ENCODE measurements at regions not wholly inside any gene's neighbourhood (a gene's known extent, or its start where the extent isn't known, plus 50 kb on each side); places are given as distances from the start of the nearest gene placed in this dataset.

DNA sequence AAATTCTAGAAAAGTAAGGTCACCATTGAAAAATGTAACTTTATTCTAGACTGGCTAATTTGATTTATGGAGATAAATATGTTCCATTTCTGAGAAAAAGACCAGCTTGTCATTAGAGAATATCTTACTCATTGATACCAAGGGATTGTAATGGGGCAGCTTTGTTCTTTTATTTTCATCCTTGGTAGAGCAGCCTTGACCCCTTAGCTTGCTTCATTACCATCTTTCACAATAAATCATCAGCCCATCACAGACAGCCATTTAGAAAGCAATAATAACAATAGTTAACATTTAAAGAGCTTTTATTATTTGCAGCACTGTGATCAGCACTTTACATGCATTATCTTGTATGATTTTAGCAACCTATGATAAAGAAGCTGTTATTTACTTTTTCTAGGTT lies 253.6 kb downstream of the C3orf38 start:
- DNase-seq (ENCODE audit: insufficient read length, low spot score) = no peak
- TF ChIP-seq POLR2A (IDR thresholded peaks at IDR 0.05; ENCODE audit: low read depth, low read length) = no peak

DNA sequence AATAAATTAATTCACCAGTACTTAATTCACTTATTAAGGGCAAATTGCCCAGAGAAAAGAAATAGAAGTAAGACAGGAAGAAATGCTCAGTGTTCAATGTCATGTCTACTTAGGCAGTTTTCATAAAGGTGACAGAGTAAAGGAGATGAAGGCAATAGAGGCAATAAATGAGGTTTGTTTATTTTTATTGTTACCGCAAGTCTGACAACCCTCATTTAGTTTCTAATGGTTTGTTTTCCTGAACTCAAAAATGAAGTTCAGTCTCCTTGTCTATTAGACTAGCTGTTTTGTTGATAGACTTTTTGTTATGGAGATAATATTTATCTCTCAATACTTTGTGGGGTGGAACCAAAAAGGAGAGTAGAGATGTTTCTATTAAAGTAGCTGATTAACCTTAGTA lies 258.3 kb downstream of the C3orf38 start:
- no peak for TF ChIP-seq POLR2A (IDR thresholded peaks at IDR 0.05; ENCODE audit: low read depth, low read length)
- FAIRE-seq = no peak
- no peak for DNase-seq (ENCODE audit: insufficient read length, low spot score)

More for the DNA sequence above, 253.6 kb downstream of the C3orf38 start:
- FAIRE-seq = no peak

DNA sequence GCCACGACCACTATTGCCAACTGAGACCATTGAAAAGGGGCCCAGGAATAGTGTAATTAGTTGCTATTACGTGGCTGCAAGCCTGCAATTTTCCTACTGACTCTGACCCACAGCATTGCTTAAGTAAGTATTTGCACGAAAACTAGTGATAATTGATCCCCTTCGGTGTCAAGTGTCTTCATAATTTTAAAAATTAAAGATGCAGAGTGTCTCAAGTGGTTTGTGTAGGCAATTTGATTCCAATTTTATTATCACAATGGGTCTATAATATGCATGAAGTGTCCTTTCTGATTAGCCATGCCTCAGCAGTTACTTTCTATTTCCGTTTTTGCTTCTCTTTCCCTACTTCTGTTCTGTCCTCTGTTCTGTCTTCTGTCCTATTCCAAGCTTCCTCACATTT lies 259.2 kb downstream of the C3orf38 start:
- DNase-seq (ENCODE audit: insufficient read length, low spot score) (no peak), FAIRE-seq (no peak)
- no peak for TF ChIP-seq POLR2A (IDR thresholded peaks at IDR 0.05; ENCODE audit: low read depth, low read length)

DNA sequence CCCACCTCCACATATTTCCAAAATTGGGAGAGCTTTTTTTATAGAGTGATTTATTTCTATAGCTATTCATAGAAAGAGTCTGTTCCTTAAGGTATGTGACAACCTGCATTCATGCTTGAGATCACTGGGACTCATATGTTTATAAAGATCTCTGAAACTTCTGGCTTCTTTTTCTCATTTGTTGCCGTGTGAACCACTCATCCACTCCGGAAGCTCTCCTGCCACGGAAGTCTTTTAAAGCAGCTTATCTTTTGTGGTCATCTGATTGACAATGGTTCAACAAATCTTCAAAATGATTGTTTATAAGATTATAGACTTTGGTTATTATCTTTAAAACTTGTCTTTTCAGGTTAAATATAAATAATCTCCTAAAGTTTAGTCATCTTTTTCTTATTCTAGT lies 260.5 kb downstream of the C3orf38 start:
- FAIRE-seq = no peak
- no peak for DNase-seq (ENCODE audit: insufficient read length, low spot score)
- no peak for TF ChIP-seq POLR2A (IDR thresholded peaks at IDR 0.05; ENCODE audit: low read depth, low read length)

GRCh38 chr3:88412346-88412745 lies 262.6 kb downstream of the C3orf38 start:
- no peak for TF ChIP-seq POLR2A (IDR thresholded peaks at IDR 0.05; ENCODE audit: low read depth, low read length)
- no peak for FAIRE-seq
- no peak for DNase-seq (ENCODE audit: insufficient read length, low spot score)

DNA sequence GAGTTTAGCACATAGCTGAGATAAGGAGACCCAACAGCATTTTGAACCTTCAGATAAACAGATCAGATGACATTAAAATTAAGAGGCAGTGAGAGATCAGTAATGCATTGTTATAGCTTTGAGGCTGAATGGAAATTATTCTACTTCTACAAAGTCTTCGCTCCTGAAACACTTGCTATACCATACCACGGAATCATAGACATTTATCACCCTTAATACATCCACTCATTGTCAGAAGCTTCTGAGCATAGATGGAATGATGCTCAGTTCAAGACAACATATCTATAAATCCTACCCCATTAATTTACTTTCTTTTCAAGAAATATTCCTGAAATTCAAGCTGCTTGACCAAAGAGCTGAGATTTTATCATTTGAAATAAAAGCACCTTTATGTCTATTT lies 266.7 kb downstream of the C3orf38 start:
- TF ChIP-seq POLR2A (IDR thresholded peaks at IDR 0.05; ENCODE audit: low read depth, low read length) = no peak
- no peak for DNase-seq (ENCODE audit: insufficient read length, low spot score)
- FAIRE-seq = no peak

DNA sequence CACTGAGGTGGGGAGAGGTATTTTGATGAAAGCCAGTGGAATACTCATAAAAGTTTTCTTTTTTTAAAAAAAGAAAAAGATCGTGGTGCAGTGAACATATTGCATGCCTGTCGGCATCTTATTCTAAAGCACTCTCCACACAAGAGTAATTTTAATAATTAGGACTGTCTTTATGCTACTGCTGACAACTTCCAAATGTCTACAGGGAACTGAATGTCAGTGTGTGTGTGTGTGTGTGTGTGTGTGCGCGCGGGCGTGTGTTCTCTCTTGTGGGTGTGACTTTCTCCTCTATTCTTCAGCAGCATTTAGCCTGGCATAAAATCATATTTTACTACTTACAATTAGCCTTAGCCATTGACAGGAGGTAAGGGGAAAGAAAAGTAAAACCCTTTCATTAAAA lies 268.5 kb downstream of the C3orf38 start:
- FAIRE-seq = no peak
- no peak for TF ChIP-seq POLR2A (IDR thresholded peaks at IDR 0.05; ENCODE audit: low read depth, low read length)
- no peak for DNase-seq (ENCODE audit: insufficient read length, low spot score)

GRCh38 chr3:88433568-88433967 lies 283.8 kb downstream of the C3orf38 start:
- no peak for DNase-seq (ENCODE audit: insufficient read length, low spot score)
- no peak for FAIRE-seq
- TF ChIP-seq POLR2A (IDR thresholded peaks at IDR 0.05; ENCODE audit: low read depth, low read length) = no peak

GRCh38 chr3:88434001-88434400 lies 284.2 kb downstream of the C3orf38 start:
- DNase-seq (ENCODE audit: insufficient read length, low spot score) = no peak
- FAIRE-seq = no peak
- TF ChIP-seq POLR2A (IDR thresholded peaks at IDR 0.05; ENCODE audit: low read depth, low read length) = no peak

- no peak for DNase-seq (ENCODE audit: insufficient read length, low spot score)
These were observed 290.9 kb downstream of the C3orf38 start for GRCh38 chr3:88440701-88441100.

GRCh38 chr3:88443066-88443465 lies 293.3 kb downstream of the C3orf38 start:
- FAIRE-seq (no peak), DNase-seq (ENCODE audit: insufficient read length, low spot score) (no peak)
- TF ChIP-seq POLR2A (IDR thresholded peaks at IDR 0.05; ENCODE audit: low read depth, low read length) = no peak

More at GRCh38 chr3:88440701-88441100, 290.9 kb downstream of the C3orf38 start:
- FAIRE-seq = no peak
- no peak for TF ChIP-seq POLR2A (IDR thresholded peaks at IDR 0.05; ENCODE audit: low read depth, low read length)

DNA sequence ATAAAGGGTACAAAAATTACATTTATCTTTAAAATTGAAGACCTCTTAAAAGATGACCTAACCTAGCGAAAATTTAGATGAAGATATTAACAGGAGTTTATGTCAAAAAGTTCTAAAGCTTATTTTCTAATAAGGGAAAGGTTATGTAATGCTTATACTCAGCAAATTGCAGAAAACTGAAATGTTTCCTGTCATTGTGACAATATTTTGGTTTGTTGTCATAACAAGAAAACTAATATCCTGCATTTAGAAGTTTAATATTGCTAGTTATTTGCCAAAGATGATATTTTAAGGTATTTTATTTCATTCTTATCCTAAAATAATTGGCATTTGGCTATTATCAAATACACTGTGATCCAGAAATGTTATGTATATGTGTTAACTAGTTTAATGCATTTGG lies 294.5 kb downstream of the C3orf38 start:
- FAIRE-seq (no peak), DNase-seq (ENCODE audit: insufficient read length, low spot score) (no peak)
- TF ChIP-seq POLR2A (IDR thresholded peaks at IDR 0.05; ENCODE audit: low read depth, low read length) = no peak

DNA sequence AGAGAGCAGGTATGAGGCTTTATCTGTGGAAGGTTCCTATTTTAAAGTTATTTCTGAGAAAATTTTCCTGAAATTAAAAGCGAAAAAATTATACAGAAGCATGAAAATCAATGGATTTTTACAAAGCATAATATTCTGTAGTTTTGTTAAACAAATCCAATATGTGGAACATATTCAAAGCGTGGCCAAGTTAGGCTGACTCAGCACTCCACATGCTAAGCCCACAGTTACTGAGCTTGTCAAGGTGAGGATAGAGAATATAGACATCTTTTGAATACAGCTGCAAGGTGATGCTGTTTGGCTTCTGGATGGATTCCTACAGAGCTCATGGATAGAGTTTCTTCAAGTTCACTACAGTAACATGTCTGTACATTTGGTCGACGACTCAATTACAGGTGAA lies 302.5 kb downstream of the C3orf38 start:
- DNase-seq (ENCODE audit: insufficient read length, low spot score) = no peak
- TF ChIP-seq POLR2A (IDR thresholded peaks at IDR 0.05; ENCODE audit: low read depth, low read length) = no peak
- FAIRE-seq = no peak

DNA sequence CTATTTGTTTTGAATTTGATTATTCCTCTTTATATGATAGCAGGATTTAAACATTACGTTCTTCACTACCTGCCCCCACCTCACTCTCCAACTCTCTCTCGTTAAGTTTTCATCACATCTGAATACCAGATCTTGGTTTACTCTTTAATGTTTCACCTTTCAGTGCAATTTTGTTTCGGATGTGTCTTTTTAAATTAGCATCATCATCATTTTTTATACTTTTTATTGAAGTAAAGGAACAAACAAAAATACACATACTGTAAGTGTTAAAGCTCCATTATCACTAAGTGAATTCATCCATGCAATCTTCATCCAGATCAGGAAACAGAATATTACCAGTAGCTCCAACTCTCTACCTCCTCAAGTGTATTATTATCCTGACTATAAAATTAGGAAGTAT lies 310.6 kb downstream of the C3orf38 start:
- TF ChIP-seq POLR2A (IDR thresholded peaks at IDR 0.05; ENCODE audit: low read depth, low read length) = no peak
- FAIRE-seq = no peak
- no peak for DNase-seq (ENCODE audit: insufficient read length, low spot score)

- no peak for FAIRE-seq
- no peak for DNase-seq (ENCODE audit: insufficient read length, low spot score)
- no peak for TF ChIP-seq POLR2A (IDR thresholded peaks at IDR 0.05; ENCODE audit: low read depth, low read length)
These were observed 312.5 kb downstream of the C3orf38 start for GRCh38 chr3:88462230-88462629.

- FAIRE-seq = no peak
- no peak for DNase-seq (ENCODE audit: insufficient read length, low spot score)
- no peak for TF ChIP-seq POLR2A (IDR thresholded peaks at IDR 0.05; ENCODE audit: low read depth, low read length)
These were observed 317.4 kb downstream of the C3orf38 start for GRCh38 chr3:88467191-88467590.
